ENCODE measurements at regions not wholly inside any gene's neighbourhood (a gene's known extent, or its start where the extent isn't known, plus 50 kb on each side); places are given as distances from the start of the nearest gene placed in this dataset.

DNA sequence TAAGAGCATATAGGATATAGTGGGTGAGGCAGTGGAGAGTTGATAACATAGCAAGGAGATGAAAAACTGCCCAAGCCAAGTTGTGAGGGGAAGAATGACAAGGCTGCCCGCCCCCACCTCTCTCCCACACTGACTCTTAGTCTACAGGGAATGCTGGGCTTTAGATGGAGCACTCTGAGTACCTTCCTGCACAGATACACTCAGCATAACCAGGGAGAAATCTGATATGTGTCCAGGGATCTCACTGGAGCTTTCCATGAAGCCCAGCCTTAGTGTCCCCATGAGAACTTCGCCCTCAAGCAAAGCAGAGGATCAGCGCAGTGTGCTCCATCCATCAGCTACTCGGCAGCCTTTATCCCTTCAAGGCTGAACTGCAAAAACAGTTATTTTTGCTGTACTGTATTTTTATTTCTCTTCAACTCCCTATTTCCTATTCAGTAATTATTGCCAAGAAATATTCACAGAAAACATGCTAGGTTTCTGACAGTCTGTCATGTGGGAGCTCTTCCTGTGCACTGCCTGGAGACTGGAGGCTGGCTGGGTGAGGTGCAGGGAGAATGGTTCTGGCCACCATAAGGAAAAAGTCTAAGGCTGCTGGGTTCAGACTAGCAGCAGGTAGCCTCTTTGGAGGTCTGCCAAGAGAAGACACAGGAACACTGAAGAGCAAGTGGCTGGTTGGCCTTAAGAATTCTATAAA lies 475.2 kb upstream of the PPP2R3A start:
- no peak for DNase-seq

GRCh38 chr3:135491491-135492205 lies 473.9 kb upstream of the PPP2R3A start:
- DNase-seq = no peak

GRCh38 chr3:135495891-135496290 lies 469.6 kb upstream of the PPP2R3A start:
- DNase-seq = no peak

- DNase-seq = no peak
These were observed 467.5 kb upstream of the PPP2R3A start for GRCh38 chr3:135497979-135498378.

DNA sequence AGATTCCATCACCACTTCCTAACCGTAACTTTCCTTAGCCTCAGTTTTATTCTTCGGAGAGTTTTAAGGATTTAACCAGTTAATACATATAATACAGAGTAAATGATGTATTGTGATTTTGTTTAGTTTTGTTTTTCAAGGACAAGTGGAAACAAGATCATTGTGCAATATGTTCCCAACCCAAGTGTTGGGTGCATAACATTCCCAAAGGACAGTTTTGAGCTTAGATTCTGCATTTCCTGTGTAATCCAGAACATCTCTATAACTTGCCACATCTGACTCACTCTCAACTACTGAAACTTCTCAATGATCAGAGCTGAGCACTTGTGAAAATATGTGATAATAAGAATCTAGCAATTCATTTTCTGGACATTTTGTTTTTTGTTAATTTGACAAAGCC lies 466.1 kb upstream of the PPP2R3A start:
- DNase-seq = no peak

GRCh38 chr3:135500034-135500433 lies 465.5 kb upstream of the PPP2R3A start:
- no peak for DNase-seq

DNA sequence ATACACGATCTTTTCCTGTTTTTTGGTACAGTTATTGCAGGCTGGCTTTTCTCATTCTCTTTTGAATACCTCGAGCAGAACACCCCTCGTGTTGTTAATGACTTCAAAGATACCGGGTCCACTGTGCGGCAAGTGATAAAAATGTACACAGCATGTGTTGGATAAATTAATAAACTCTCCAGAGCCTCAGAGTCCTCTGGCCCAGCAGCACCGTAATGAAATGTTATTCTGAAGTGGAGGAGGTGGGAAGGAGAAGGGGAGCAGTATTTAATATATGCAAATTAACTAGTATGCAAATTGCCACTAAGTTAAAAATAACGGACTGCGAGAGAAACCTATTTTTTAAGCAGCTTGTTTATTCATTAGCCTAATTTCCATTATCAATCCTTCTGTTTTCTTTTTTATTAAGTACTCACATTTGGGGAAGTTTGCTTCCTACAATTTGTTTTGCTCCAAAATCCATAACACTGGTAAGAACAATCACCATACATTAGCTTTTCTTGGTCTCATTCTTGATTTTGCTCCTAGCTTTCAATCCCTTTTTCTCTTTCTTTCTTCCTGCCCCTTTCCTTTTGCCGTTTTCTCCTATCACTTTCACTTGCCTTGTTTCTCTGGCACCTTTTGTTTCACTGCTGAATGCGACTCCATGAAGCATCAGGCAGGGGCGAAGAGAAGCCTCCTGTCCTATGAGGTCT lies 462.3 kb upstream of the PPP2R3A start:
- DNase-seq = no peak

DNA sequence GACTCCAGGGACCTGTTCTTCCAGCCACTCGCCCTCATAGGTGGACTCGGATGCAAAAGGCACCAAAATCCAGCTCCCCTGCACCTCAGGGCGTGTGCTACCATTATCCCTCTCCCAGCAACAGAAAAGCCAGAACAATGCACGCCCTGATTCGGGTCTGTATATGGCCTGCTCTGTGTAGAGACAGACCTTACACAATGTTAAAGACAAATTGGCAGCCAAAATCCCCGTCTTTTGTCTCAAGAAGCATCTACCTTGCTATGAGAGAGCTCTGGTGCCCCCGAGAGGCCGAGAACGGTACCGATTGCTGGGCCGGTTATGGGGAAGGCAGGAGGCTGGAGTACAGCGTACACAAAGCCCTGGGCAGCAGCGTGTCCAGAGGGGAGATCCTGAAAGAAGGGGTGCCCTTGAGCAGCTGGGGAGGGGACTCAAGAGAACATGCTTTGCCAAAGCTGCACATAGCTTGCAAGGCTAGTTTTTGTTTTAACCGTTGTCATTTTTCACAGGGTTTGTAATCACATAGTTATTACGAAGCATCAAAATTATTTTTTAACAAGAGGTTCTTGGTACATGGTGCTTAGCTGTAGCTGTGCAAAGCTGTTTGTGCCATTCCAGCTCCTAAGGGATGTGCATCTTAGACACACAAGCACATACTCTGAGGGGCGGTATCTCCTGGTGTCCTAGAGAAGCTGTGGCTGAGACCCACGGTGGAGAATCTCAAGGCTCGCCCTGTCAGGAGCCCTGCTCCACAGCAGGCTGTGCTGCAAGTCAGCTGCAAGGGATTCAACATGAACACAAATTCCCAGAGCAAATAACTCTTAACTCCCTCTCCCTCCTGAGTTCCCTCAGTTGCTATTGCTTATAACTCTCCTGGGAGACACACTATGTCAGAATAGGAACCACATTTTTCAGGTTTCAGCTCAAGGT lies 461.5 kb upstream of the PPP2R3A start:
- no peak for DNase-seq

- DNase-seq = no peak
These were observed 452.1 kb upstream of the PPP2R3A start for GRCh38 chr3:135513106-135514059.

- no peak for DNase-seq
These were observed 451.5 kb upstream of the PPP2R3A start for GRCh38 chr3:135514060-135514448.

- no peak for DNase-seq
These were observed 449.4 kb upstream of the PPP2R3A start for GRCh38 chr3:135516143-135516542.

DNA sequence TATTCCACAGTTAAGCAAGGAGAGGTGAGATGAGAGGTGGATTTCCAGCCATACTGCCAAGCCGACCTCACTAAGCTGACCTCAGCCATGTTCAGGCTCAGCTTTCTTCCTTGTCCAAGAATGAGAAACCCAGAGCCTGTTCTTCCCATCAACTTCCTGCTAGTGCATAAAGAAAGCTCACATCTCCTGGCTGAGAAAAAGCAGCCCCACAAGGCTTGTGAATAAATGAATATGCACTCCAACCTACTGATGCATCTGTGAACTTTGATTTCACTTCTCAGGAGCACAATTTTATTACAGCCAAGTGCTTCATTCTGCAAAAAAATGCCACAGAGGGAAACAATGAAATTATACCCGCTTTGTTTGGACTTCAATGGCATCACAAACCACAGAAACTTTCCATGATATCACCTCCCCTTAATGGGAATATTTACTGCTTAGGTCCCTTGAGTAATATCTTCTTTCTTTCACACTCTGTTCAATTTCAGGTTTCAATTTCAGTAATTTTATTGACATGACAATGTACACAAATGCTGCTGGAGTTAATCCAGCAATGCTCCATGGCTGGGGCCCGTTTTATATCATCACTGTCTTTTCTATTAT lies 437.0 kb upstream of the PPP2R3A start:
- no peak for DNase-seq

DNA sequence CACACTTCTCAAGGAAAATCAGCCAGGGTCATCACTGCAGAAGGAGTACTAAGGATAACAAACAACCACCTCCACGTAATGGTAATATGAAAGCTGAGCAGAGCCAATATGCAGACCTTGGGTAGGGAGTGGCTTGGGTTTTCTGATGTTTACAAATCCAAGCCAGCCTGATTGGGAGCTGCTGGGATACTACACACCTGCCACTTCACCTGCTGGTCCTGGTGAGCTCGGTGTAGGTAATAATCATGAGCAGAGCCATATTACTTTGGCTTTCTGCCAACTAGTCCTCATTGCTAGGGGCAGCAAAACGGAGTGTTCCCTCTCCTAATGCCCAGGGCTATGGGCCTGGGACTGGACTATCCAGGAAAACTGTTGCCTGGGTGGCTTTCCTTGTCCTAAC lies 433.5 kb upstream of the PPP2R3A start:
- no peak for DNase-seq

DNA sequence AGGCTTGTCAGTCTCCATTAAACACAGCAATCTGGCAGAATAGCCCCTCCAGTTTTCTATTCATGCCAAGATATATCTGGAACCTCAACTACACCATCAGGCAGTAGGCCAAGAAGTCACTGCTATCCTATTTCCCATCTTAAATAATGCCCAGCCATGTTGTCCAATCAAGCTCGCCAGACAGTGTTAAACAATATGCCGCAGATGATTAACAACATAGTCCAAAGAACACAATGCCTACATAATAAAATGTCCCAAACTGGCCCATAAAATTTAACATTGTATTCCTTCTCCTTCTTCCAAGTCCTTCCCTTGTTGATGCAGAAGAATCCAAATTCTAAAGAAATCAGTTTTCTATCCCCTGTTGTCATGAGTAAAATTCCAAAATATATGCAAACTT lies 427.4 kb upstream of the PPP2R3A start:
- no peak for DNase-seq

DNA sequence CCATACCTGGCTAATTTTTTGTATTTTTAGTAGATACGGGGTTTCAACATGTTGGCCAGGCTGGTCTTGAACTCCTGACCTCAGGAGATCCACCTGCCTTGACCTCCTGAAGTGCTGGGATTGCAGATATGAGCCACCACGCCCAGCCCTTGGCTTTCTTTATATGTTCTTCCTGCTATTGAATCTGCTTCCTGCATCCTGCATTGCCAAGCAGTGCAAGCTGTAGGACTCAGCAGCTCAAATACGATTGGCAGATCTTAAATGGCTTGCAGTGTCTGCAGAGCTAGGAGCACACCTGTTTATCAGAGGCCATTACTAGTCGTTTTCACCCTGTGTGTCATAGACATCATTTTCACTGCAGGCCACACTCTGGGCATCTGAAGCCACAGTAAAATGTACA lies 426.2 kb upstream of the PPP2R3A start:
- no peak for DNase-seq

GRCh38 chr3:135539854-135540253 lies 425.7 kb upstream of the PPP2R3A start:
- no peak for DNase-seq

DNA sequence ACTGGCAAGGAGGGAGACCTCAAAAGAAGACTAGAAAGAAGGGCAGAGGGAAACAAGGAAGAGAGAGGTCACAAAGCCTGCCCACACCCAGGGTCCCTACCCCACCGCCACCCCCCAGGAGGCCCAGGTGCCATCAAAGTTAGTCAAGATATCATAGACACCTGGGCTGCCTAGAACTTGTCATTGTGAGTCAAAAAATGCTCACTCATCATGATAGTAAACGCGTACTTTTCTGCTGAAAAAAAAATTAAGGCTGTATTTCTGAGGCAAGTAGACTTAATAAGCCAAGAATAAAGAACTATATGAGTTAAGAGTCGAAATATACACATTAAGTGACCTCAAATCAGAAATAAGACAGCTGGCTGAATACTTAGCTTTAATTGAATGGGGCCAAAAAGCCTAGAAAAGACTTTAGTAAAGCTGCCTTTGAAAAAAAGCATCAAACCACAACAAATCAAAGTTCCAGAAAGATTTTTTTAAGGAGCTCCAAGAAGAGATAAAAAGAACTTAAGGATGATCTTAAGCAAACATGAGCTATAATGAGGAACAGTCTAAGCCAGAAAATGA lies 415.5 kb upstream of the PPP2R3A start:
- no peak for DNase-seq

DNA sequence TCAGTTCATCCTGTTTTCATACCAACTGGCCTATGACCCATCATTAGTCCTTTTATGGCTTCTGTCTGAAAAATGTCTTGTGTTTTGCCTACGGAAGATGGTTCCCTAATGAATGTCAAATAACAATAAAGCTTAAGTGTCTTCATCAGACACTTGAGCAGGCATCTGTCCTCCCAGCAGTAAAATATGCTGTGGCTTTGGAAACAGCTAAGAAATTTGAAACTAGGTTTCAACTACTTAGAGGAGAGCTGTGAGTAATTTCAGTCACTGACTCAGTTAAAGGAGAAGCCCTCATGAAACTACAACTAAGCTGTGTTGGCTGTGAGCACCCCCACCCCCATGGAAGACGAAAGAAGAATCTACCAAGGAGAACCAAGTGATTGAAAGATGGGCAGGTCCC lies 409.4 kb upstream of the PPP2R3A start:
- DNase-seq = no peak

- no peak for DNase-seq
These were observed 407.3 kb upstream of the PPP2R3A start for GRCh38 chr3:135558150-135558783.

DNA sequence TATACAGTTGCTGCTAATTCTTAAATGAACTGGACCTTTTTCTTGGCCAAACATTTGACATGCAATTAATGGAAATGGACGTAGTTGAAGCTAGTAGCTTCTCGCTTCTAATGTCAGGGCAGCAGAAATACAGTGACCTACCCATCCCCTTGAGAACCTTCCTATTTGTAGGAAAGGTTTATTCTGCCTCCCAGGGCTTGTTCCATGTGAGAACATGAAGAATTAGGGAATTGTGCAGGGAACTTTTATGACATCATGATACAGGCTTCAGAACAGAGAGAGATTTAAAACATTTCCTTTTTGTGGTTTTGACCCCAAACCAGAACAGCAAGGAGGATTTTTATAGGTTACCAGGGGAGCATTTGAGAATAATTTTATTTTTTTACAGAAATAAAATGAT lies 406.6 kb upstream of the PPP2R3A start:
- no peak for DNase-seq

- DNase-seq = no peak
These were observed 405.7 kb upstream of the PPP2R3A start for GRCh38 chr3:135559802-135560201.
